ENCODE measurements at regions not wholly inside any gene's neighbourhood (a gene's known extent, or its start where the extent isn't known, plus 50 kb on each side); places are given as distances from the start of the nearest gene placed in this dataset.

- DNase-seq (ENCODE audit: low read depth) = no peak
These were observed 56.5 kb downstream of the CT47B1 start for GRCh38 chrX:120819126-120819525.

- DNase-seq (ENCODE audit: low read depth) = no peak
These were observed 61.7 kb downstream of the CT47B1 start for GRCh38 chrX:120813982-120814381.

- DNase-seq (ENCODE audit: low read depth) = no peak
These were observed 74.2 kb downstream of the CT47B1 start for GRCh38 chrX:120801426-120801825.

GRCh38 chrX:120797188-120797851, 78.3 kb downstream of the CT47B1 start:
- DNase-seq (ENCODE audit: low read depth) = no peak

GRCh38 chrX:120795301-120795700, 80.4 kb downstream of the CT47B1 start:
- no peak for DNase-seq (ENCODE audit: low read depth)

DNA sequence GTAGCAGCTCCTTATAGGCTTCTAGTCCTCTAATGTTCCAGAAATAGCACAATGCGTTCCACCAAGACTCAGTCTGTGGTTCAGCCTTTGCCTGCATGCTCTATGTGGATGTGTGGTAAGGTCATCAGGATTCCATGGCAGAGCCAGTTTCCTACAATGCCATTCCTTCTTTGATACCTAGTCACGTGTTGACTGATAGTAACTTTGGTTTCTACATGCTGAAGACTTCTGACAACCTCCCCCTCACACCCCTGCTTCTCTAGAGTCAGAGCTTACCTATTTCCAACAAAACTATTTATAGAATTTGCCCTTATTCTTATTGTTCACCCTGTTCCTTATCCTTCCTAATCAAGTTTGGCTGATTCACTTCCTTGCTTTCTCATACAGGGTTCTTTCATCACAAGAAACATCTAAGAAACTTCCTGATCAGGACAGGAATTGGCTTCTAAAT, 81.1 kb downstream of the CT47B1 start:
- DNase-seq (ENCODE audit: low read depth) = no peak

GRCh38 chrX:120793098-120793497, 82.6 kb downstream of the CT47B1 start:
- DNase-seq (ENCODE audit: low read depth) = no peak

GRCh38 chrX:120791013-120791643, 84.5 kb downstream of the CT47B1 start:
- DNase-seq (ENCODE audit: low read depth) = peak; percentile 55

DNA sequence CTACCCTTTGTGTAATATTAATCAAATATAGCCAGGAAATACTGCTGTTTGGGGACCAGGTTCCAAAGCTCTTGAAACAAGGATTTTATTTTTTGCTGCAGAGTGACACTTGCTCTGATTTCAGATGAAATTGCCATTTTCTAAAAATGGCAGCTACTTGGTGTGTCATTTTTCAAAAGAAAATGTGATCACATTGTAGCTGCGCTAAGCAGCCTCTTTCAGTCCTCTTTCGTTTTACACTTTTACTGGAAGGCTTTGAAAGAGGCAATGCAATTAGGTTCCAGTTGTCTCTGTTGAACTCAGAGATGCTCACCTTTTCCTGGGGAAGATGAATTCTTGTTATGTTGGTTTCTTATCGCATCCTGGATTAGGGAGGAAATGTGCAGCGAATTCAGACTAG, 85.1 kb downstream of the CT47B1 start:
- no peak for DNase-seq (ENCODE audit: low read depth)

DNA sequence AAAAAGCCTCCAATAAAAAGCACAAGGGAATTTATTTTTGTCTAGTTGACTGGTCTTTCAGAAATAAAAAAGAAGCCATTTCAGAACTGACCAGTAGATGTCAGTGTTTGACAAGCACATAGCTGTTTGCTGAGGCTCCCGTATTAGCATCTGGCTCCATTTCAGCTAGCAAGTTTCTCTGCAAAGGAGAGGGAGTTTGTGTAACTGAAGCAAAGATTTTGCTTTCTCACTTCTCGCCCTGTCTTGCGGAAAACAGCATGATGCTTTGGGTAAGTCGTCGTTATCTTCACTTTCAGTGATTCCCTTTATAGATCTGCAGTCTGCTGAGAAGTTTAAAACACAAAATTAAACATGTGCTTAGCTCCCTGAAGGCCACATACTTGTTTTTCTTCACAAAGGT, 85.5 kb downstream of the CT47B1 start:
- peak; percentile 61 for DNase-seq (ENCODE audit: low read depth)

GRCh38 chrX:120781403-120781802, 94.3 kb downstream of the CT47B1 start:
- DNase-seq (ENCODE audit: low read depth) = no peak

- DNase-seq (ENCODE audit: low read depth) = no peak
These were observed 99.7 kb downstream of the CT47B1 start for GRCh38 chrX:120775959-120776358.

- DNase-seq (ENCODE audit: low read depth) = no peak
These were observed 101.1 kb downstream of the CT47B1 start for GRCh38 chrX:120774606-120775005.

- DNase-seq (ENCODE audit: low read depth) = no peak
These were observed 101.9 kb downstream of the CT47B1 start for GRCh38 chrX:120773801-120774200.

DNA sequence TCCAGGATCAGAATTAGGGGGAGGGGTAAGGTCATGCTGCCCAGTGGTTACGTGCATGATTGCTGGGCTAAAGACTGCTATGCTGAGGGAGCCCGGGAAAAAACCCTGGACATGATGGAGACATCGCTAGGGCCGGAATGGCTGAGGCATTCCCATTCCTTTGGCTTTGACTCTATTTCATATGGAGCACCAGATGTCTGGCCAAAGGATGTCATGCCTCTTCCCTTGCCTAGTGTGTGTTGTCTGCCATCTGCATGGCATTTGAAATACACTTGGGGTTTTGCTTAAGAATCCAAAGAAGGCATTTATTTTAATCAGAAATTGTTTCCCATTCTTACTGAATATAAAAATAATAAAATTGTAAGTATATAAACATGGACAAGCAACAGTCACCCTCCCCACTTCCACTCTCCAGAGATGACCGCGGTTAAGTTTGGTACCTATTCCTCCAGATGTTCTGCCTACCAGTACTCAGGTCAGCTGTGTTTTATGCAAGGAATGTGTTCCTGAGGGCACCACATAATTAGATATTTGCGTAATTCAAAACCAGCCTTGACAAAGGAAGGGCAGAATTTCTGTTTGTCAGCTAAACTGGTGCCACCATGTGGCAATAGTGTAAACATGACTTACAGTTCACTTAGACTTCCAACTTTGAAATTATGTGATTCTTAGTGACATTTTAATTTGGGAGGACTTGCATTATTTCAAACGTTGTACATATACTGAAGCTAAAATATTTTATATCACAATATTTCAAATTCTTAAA, 105.9 kb downstream of the CT47B1 start:
- DNase-seq (ENCODE audit: low read depth) = no peak

DNA sequence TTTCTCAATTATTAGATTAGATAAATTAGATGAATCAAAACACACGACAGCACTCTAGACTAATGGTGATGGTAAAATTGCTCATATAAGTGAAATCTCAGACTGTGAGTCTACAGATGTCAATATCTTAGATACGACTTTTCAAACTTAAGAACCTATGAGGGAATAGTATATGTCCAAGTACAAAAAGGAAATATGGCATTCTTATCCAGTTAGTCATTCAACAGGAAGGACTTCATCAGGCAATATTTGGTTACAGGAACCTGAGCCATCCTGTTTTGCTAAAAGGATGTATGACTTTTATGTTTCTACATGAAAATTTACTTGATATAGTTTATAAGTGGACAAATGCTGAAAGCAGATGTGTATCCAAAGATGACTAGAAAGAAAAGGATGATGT, 107.0 kb downstream of the CT47B1 start:
- no peak for DNase-seq (ENCODE audit: low read depth)

- DNase-seq (ENCODE audit: low read depth) = no peak
These were observed 107.4 kb downstream of the CT47B1 start for GRCh38 chrX:120768254-120768653.

DNA sequence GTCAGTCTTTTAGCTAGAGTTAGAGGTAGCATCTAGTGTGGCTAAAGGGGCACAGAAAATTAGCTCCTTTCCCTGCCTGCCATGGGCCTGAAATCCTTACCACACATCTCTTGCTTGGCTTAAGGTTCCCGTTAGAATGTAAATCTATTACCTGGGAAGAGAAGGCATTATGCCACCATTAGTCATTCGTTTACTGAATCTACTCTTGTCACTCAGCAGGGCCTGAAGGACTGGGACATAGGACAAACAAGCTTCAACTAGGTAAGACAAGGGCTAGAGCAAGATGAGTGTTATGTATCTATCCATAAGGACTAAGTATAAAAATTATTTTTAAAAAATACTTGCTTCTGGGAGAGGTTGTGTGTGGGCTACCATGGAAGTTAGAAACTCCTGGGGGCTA, 112.4 kb downstream of the CT47B1 start:
- DNase-seq (ENCODE audit: low read depth) = no peak

DNA sequence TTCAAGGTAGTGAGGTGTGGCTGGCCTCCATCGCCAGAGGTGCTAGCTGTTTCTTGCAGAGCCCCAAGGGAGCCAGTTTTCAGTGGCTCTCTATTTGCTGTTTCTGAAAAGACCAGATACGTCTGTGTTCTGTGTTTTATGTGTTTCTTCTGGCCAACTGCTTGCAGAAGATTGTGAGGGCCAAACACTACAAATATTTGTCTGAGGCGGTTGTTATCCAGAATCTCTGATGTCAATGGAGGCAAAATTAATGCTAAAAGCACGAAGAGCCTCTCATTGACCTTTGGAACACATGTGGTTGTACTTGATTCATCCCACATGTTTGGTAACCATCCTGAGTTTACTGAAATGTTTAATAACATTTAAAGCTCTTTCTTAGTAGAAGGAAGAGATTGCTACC, 113.9 kb downstream of the CT47B1 start:
- peak; percentile 85 for DNase-seq (ENCODE audit: low read depth)

GRCh38 chrX:120759685-120760084, 116.0 kb downstream of the CT47B1 start:
- no peak for DNase-seq (ENCODE audit: low read depth)

- DNase-seq (ENCODE audit: low read depth) = no peak
These were observed 120.4 kb downstream of the CT47B1 start for GRCh38 chrX:120755066-120755846.
